Spleen (tissue), 7 donors: ENCODE measurements at regions not wholly inside any gene's neighbourhood (a gene's known extent, or its start where the extent isn't known, plus 50 kb on each side); places are given as distances from the start of the nearest gene placed in this dataset.

Experiments used
- CTCF ChIP-seq, 11 experiments: fragments of 200-600 bp in 7 of 11; fragments of 450-650 bp in 4 of 11; sonication (generic) in 4 of 11; IDR thresholded peaks in 8 of 11; conservative IDR thresholded peaks in 3 of 11; 1 replicate in 7 of 11; 2 replicates in 4 of 11; pipeline versions ENCODE4 v1.4.0 to v1.8.0; 2016 to 2021; ENCODE audit warnings: antibody characterized with exemption in 11 of 11, inconsistent platforms in 4 of 11, mild to moderate bottlenecking in 1 of 11
- POLR2A ChIP-seq, 3 donors: fragments of 450-650 bp; IDR thresholded peaks; one replicate each; pipeline ENCODE4 v1.5.1; 2017; ENCODE audit warnings: antibody characterized with exemption in 3 of 3, mild to moderate bottlenecking in 1 of 3
- donor health status: DM: no; HTN: no; CAD: no; lungs with moderate emphysema.
- donor health status: DM: no; HTN: no; CAD: no.
- donor health status: DM: no; HTN: no; CAD: no.

GRCh38 chr21:27772816-27773215 is 805.9 kb upstream of the ADAMTS5 start:
- no peak for TF ChIP-seq POLR2A (IDR thresholded peaks at IDR 0.05)
- no peak for TF ChIP-seq CTCF (IDR thresholded peaks at IDR 0.05 in 8 of 11, conservative IDR thresholded peaks at IDR 0.05 in 3 of 11)
